CD14-positive monocyte (primary cell): ENCODE measurements at regions not wholly inside any gene's neighbourhood (a gene's known extent, or its start where the extent isn't known, plus 50 kb on each side); places are given as distances from the start of the nearest gene placed in this dataset.

ENCODE experiments used
- DNase-seq, 3 donors: peaks; one replicate each; pipeline ENCODE4 v3.0.0-alpha.2; 2011 to 2022
- H2AFZ ChIP-seq: 2 replicates; pipeline ENCODE4 v1.6.0; 2012; ENCODE audit warnings: mild to moderate bottlenecking, low read depth, low read length, inconsistent platforms; ENCODE audit not compliant: insufficient read depth, poor library complexity, severe bottlenecking
- H3K27ac ChIP-seq, 2 donors: 1 replicate in 1 of 2; 2 replicates in 1 of 2; pipeline ENCODE4 v1.5.1; 2012 to 2013; ENCODE audit warnings: low read length in 2 of 2, control low read depth in 1 of 2, inconsistent platforms in 1 of 2, low read depth in 1 of 2, mild to moderate bottlenecking in 1 of 2
- H3K27me3 ChIP-seq, 2 donors: one replicate each; pipeline versions ENCODE4 v1.6.0 to v1.6.1; 2011 to 2013; ENCODE audit warnings: low read length in 2 of 2; ENCODE audit not compliant: control insufficient read depth in 2 of 2, insufficient read depth in 2 of 2
- H3K36me3 ChIP-seq, 2 donors: replicated peaks in 1 of 2; 1 replicate in 1 of 2; 2 replicates in 1 of 2; pipeline versions ENCODE4 v1.5.1 to v1.6.1; 2012 to 2013; ENCODE audit warnings: low read length in 2 of 2, control low read depth in 1 of 2, inconsistent platforms in 1 of 2, mild to moderate bottlenecking in 1 of 2; ENCODE audit not compliant: insufficient read depth in 2 of 2, control insufficient read depth in 1 of 2
- H3K4me1 ChIP-seq, 2 donors: 1 replicate in 1 of 2; 2 replicates in 1 of 2; pipeline versions ENCODE4 v1.5.1 to v1.6.1; 2012 to 2013; ENCODE audit warnings: low read length in 2 of 2, control low read depth in 1 of 2, inconsistent platforms in 1 of 2, mild to moderate bottlenecking in 1 of 2, moderate library complexity in 1 of 2; ENCODE audit not compliant: insufficient read depth in 2 of 2, control insufficient read depth in 1 of 2
- H3K4me2 ChIP-seq: replicated peaks from 2 replicates; pipeline ENCODE3; 2012; ENCODE audit warnings: low read length, moderate library complexity, mild to moderate bottlenecking; ENCODE audit not compliant: poor library complexity, severe bottlenecking; ENCODE audit errors: extremely low read depth
- H3K4me3 ChIP-seq, 3 experiments: fragments of 200-600 bp in 1 of 3; sonication (generic) in 1 of 3; replicated peaks in 1 of 3; 1 replicate in 2 of 3; 2 replicates in 1 of 3; pipeline ENCODE4 v1.5.1; 2011 to 2013; ENCODE audit warnings: low read length in 3 of 3, mild to moderate bottlenecking in 3 of 3, control low read depth in 2 of 3, low read depth in 2 of 3, inconsistent platforms in 1 of 3, moderate library complexity in 1 of 3
- H3K79me2 ChIP-seq: 2 replicates; pipeline ENCODE4 v1.6.0; 2012; ENCODE audit warnings: mild to moderate bottlenecking, control low read depth, inconsistent platforms, low read length, moderate library complexity; ENCODE audit not compliant: insufficient read depth
- H3K9ac ChIP-seq: 2 replicates; pipeline ENCODE4 v1.6.0; 2017; ENCODE audit warnings: low read length, mild to moderate bottlenecking; ENCODE audit not compliant: insufficient read depth, poor library complexity, severe bottlenecking
- H3K9me3 ChIP-seq, 2 donors: replicated peaks in 1 of 2; 1 replicate in 1 of 2; 2 replicates in 1 of 2; pipeline versions ENCODE4 v1.5.1 to v1.6.1; 2012 to 2013; ENCODE audit warnings: low read length in 2 of 2, control low read depth in 1 of 2; ENCODE audit not compliant: control insufficient read depth in 1 of 2, insufficient read depth in 1 of 2
- H4K20me1 ChIP-seq: 2 replicates; pipeline ENCODE4 v1.6.0; 2012; ENCODE audit warnings: mild to moderate bottlenecking, low read length, control low read depth, moderate library complexity; ENCODE audit not compliant: insufficient read depth
- H3K27ac Mint-ChIP-seq, 7 donors: one replicate each; pipeline ENCODE4 v1.8.0; 2020; ENCODE audit warnings: mild to moderate bottlenecking in 7 of 7, mixed read lengths in 7 of 7, moderate library complexity in 6 of 7, inconsistent platforms in 2 of 7
- H3K27me3 Mint-ChIP-seq, 3 donors: one replicate each; pipeline ENCODE4 v1.8.0; 2021 to 2022; ENCODE audit warnings: low read depth in 3 of 3, mild to moderate bottlenecking in 3 of 3, mixed read lengths in 3 of 3, moderate library complexity in 3 of 3, inconsistent platforms in 1 of 3
- H3K36me3 Mint-ChIP-seq, 2 donors: one replicate each; pipeline ENCODE4 v1.8.0; 2020; ENCODE audit warnings: mixed read lengths in 2 of 2, inconsistent platforms in 1 of 2, mild to moderate bottlenecking in 1 of 2
- H3K4me1 Mint-ChIP-seq: one replicate; pipeline ENCODE4 v1.8.0; 2020; ENCODE audit warnings: mild to moderate bottlenecking, mixed read lengths
- H3K4me3 Mint-ChIP-seq, 2 donors: one replicate each; pipeline ENCODE4 v1.8.0; 2020; ENCODE audit warnings: mild to moderate bottlenecking in 2 of 2, mixed read lengths in 2 of 2, moderate library complexity in 1 of 2
- H3K9me3 Mint-ChIP-seq, 7 donors: one replicate each; pipeline ENCODE4 v1.8.0; 2020 to 2022; ENCODE audit warnings: mixed read lengths in 7 of 7, mild to moderate bottlenecking in 6 of 7, moderate library complexity in 6 of 7, inconsistent platforms in 2 of 7
- CTCF ChIP-seq: fragments of 200-600 bp; IDR thresholded peaks from one replicate; pipeline ENCODE4 v1.8.0; 2022; ENCODE audit warnings: antibody characterized with exemption, mild to moderate bottlenecking
- WGBS: methylation state at CpG from one replicate; pipeline ENCODE4 v1.1.5; 2013; ENCODE audit warnings: missing lambda C conversion rate; ENCODE audit not compliant: insufficient coverage; 5-methylcytosine and 5-hydroxymethylcytosine counted together
- intact Hi-C, 2 donors: fragments of 100-400 bp; cut with micrococcal nuclease; formaldehyde crosslinking; loops; one replicate each; pipeline versions ENCODE4 v1.15.0 to v1.15.1; 2023

GRCh38 chr20:60628749-60629148 lies 623.3 kb upstream of the CDH4 start:
- H3K4me1 Mint-ChIP-seq = no peaks in the 10 kb centered on the region

GRCh38 chr20:60629206-60629605 lies 622.9 kb upstream of the CDH4 start:
- H3K4me1 ChIP-seq = no peaks in the 10 kb centered on the region
- H3K27me3 Mint-ChIP-seq = peaks cover 1 to 5% (median 3%) of the 10 kb centered on the region in 3 donors
- no peak overlapping the region for H3K4me2 ChIP-seq
- WGBS = 92% methylated on average over 3 of the region's 4 CpGs
- H3K4me3 ChIP-seq = no peak overlapping the region
- H3K27ac Mint-ChIP-seq = peak overlapping the region in 1 of 7 donors; percentile 2
- H3K27me3 ChIP-seq = no peaks in the 10 kb centered on the region
- intact Hi-C loops = no loop called here
- no peaks in the 10 kb centered on the region for H3K9me3 ChIP-seq
- no peak for TF ChIP-seq CTCF
- no peaks in the 10 kb centered on the region for H3K79me2 ChIP-seq
- peaks cover 0 to 5% (median 1%) of the 10 kb centered on the region in 7 donors for H3K9me3 Mint-ChIP-seq
- no peak overlapping the region for H2AFZ ChIP-seq
- H3K36me3 Mint-ChIP-seq = no peaks in the 10 kb centered on the region
- no peak overlapping the region for H3K9ac ChIP-seq
- no peaks in the 10 kb centered on the region for H3K4me1 Mint-ChIP-seq
- no peak overlapping the region for H3K4me3 Mint-ChIP-seq
- no peaks in the 10 kb centered on the region for H3K36me3 ChIP-seq
- DNase-seq = no peak
- no peaks in the 10 kb centered on the region for H4K20me1 ChIP-seq
- no peak overlapping the region for H3K27ac ChIP-seq

More at GRCh38 chr20:60628749-60629148, 623.3 kb upstream of the CDH4 start:
- H3K4me3 ChIP-seq = no peak overlapping the region
- H3K4me1 ChIP-seq = no peaks in the 10 kb centered on the region
- H3K36me3 ChIP-seq = no peaks in the 10 kb centered on the region
- intact Hi-C loops = no loop called here
- H3K27ac ChIP-seq = no peak overlapping the region
- 79% methylated on average over 4 of the region's 7 CpGs for WGBS
- no peak overlapping the region for H2AFZ ChIP-seq
- no peaks in the 10 kb centered on the region for H3K36me3 Mint-ChIP-seq
- H3K79me2 ChIP-seq = no peaks in the 10 kb centered on the region
- no peak for DNase-seq
- no peak overlapping the region for H3K4me2 ChIP-seq
- no peaks in the 10 kb centered on the region for H3K27me3 ChIP-seq
- no peaks in the 10 kb centered on the region for H3K9me3 ChIP-seq
- no peak for TF ChIP-seq CTCF
- peaks cover 1 to 5% (median 3%) of the 10 kb centered on the region in 3 donors for H3K27me3 Mint-ChIP-seq
- H3K4me3 Mint-ChIP-seq = no peak overlapping the region
- H4K20me1 ChIP-seq = no peaks in the 10 kb centered on the region
- no peak overlapping the region for H3K27ac Mint-ChIP-seq
- peaks cover 0 to 4% (median 1%) of the 10 kb centered on the region in 7 donors for H3K9me3 Mint-ChIP-seq
- H3K9ac ChIP-seq = no peak overlapping the region
